ENCODE measurements at regions not wholly inside any gene's neighbourhood (a gene's known extent, or its start where the extent isn't known, plus 50 kb on each side); places are given as distances from the start of the nearest gene placed in this dataset.

DNA sequence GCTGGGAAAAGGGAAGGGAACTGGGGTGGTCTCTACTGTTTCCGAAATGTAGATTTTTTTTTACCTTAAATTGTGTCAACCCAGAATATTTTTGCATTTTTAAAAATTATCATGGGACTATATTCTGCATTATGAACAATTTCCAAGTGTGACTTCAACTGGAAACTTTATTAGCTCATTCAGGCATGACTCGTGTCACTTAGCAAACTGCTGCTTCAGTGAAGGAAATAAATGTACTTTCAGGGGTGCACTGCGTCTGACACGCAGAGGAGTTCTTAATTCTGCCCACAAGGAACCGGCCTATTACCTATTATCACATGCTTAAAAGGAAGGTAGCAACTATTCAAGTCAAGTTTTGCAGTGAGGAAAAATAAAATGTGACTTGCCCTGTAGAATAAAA, 291.3 kb upstream of the PRDM1 start:
- POLR2A ChIA-PET, result interaction anchor here (0.7 kb wide), 1 partner anchor 319 kb away, joined by 4 read pairs; no protein-coding TSS in a partner anchor
- H3K27ac Mint-ChIP-seq, result no peak overlapping the region
- no peak overlapping the region for H3K4me3 Mint-ChIP-seq
- H3K4me1 Mint-ChIP-seq, result peaks cover 26% of the 10 kb centered on the region
- H3K27me3 Mint-ChIP-seq, result peaks cover 6% of the 10 kb centered on the region
- peaks cover under 1% of the 10 kb centered on the region for H3K36me3 Mint-ChIP-seq
- no peak for DNase-seq
- no peaks in the 10 kb centered on the region for H3K9me3 Mint-ChIP-seq
- no peak for ATAC-seq (ENCODE audit: low read depth)

DNA sequence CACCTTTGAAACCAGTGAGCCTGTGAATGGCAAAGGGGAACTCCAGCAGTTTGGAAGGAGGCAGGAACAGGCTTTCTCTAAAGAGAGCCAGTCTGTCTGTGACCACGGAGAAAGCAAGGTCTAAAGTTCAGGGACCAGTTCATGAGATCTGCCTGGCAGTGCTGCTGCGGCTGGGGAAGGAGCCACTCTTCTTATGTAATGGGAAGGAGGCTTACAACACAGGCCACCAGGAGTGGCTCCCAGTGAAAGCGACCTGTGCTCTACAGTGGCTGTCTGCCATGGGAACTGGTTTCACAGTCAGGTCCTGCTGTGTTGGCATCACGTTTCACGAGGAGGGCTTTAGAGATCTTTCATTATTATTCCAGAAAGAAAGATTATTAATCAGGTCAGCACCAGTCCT, 291.9 kb upstream of the PRDM1 start:
- Mint-ChIP-seq H3K4me1 (peaks cover 26% of the 10 kb centered on the region), H3K36me3 (no peaks in the 10 kb centered on the region), H3K4me3 (no peak overlapping the region), H3K27ac (no peak overlapping the region), H3K9me3 (no peaks in the 10 kb centered on the region), H3K27me3 (peaks cover 6% of the 10 kb centered on the region)
- ATAC-seq (ENCODE audit: low read depth) (no peak), DNase-seq (no peak)
- POLR2A ChIA-PET, result interaction anchor here (0.7 kb wide), 1 partner anchor 320 kb away, joined by 4 read pairs; no protein-coding TSS in a partner anchor

DNA sequence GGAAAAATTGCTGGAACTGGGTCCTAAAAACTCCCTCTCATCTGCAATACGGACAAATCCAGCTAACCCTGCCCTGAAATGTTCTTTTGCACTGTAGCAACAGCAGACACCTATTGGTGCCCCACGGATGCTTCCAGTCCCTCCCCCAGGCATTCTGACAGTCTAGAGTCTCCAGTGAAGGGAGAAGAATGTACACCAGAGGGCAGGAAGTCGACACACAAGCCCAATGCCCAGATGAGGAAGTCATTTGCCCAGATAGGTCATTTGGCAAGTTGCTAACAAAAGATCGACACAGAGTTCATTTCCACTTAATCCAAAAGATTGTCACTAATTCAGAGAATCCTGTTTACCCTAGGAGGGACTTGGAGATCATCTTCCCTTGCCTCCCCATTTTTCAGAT, 293.0 kb upstream of the PRDM1 start:
- DNase-seq (no peak), ATAC-seq (ENCODE audit: low read depth) (peak; percentile 70)
- POLR2A ChIA-PET, result no interaction called here
- peaks cover 22% of the 10 kb centered on the region for H3K4me1 Mint-ChIP-seq
- H3K27me3 Mint-ChIP-seq, result peaks cover 6% of the 10 kb centered on the region
- no peaks in the 10 kb centered on the region for H3K9me3 Mint-ChIP-seq
- H3K36me3 Mint-ChIP-seq, result no peaks in the 10 kb centered on the region
- H3K27ac Mint-ChIP-seq, result peak overlapping the region; percentile 57
- H3K4me3 Mint-ChIP-seq, result no peak overlapping the region

DNA sequence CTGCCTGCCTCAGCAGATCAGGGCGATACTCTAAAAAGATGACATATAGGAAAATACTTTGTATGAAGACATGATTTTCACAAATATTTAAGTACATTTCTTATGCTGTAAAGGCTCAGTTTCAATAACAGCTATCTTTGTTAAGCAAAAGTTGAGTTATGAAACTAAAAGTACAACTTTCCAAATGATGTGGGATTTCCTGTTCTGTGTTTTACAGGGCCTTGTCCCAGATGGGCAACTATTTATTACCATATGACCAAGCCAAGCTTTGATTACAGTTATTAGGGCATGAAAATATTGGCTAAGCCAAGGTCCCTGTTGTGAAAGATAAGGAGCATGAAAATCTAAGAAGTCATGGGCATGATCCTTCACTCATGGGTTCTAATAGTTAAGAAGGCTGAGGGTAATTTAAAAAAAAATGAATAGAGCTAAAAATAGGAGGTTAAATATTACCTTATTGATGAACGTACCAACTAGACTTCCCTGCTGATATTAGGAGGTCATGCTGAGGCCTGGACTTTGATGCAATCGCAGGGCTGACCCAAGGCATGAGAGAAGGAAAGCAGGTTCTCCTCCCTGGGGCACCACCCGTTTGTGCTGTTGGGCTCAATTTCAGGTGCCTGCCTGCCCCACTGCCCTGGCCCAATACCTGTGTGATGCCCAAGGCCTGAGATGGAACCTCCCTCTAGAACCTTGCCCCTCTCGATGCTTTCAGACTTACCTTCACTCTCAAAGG, 294.4 kb upstream of the PRDM1 start:
- ATAC-seq (ENCODE audit: low read depth), result no peak
- Mint-ChIP-seq H3K9me3 (no peaks in the 10 kb centered on the region), H3K27ac (no peak overlapping the region), H3K27me3 (peaks cover 3% of the 10 kb centered on the region), H3K4me1 (peaks cover 26% of the 10 kb centered on the region), H3K4me3 (no peak overlapping the region), H3K36me3 (peaks cover 3% of the 10 kb centered on the region)
- POLR2A ChIA-PET, result no interaction called here
- no peak for DNase-seq

DNA sequence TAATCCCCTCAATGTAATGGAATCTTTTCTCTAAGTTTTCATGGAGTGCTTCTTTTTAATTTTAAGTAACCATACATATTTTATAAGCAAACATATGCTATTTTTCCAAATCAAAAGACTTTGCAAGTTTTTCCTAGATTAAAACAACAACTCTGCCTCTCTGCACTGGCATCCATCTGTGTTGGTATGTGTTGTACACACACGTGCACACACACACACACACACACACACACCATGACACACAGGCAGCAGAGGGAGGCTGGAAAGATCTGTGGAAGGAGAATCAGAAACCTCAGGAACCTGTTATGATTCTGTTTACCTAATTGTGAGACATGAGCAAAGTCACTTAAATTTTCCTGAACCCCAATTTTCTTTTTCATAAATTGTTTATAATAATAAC, 295.0 kb upstream of the PRDM1 start:
- no peak overlapping the region for H3K4me3 Mint-ChIP-seq
- H3K9me3 Mint-ChIP-seq, result no peaks in the 10 kb centered on the region
- peaks cover 26% of the 10 kb centered on the region for H3K4me1 Mint-ChIP-seq
- DNase-seq (no peak), ATAC-seq (ENCODE audit: low read depth) (no peak)
- H3K27me3 Mint-ChIP-seq, result peaks cover 3% of the 10 kb centered on the region
- peak overlapping the region; percentile 45 for H3K27ac Mint-ChIP-seq
- POLR2A ChIA-PET, result no interaction called here
- peaks cover 3% of the 10 kb centered on the region for H3K36me3 Mint-ChIP-seq

DNA sequence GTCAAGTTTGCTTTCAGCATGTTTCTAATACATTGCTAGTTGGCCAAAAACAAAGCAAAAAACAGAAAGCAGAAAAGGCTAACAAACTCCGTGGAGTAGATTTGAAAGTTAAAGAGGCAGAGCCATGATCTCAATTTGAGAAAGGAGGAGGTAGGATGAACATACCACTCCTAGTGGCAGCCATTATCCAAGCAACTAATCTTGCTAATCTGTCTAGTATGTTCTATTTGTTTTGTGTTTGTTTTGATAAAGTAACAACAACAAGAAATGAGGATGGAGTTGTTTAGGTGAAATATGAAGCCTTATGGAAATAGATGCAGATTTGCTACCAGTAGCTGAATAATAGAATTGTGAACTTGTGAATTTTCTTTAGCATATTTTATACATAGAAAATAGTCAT, 295.5 kb upstream of the PRDM1 start:
- ATAC-seq (ENCODE audit: low read depth), result no peak
- POLR2A ChIA-PET, result no interaction called here
- H3K27me3 Mint-ChIP-seq, result peaks cover 3% of the 10 kb centered on the region
- H3K27ac Mint-ChIP-seq, result no peak overlapping the region
- DNase-seq, result no peak
- peaks cover 3% of the 10 kb centered on the region for H3K36me3 Mint-ChIP-seq
- no peaks in the 10 kb centered on the region for H3K9me3 Mint-ChIP-seq
- no peak overlapping the region for H3K4me3 Mint-ChIP-seq
- H3K4me1 Mint-ChIP-seq, result peaks cover 28% of the 10 kb centered on the region

DNA sequence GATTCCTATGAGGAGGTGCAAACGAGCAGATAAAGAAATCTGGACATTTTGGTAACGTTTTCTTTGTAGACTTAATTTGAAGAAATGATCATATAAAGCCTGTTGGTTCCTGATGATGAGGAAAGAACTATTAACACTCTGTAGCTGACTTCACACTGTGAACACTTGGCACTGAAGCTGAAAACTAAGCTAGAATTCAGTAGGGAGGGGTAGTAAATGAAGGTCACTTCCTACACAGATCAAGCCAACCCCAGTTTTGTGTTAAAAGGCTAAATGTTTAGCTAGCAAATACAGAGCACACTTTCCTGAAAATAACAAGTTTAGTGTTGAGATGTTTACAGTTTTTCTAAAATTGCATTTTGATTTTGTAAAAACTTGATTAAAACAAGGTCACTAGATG, 296.2 kb upstream of the PRDM1 start:
- POLR2A ChIA-PET, result no interaction called here
- Mint-ChIP-seq H3K27me3 (peaks cover 3% of the 10 kb centered on the region), H3K9me3 (no peaks in the 10 kb centered on the region), H3K27ac (no peak overlapping the region), H3K36me3 (peaks cover 3% of the 10 kb centered on the region), H3K4me3 (no peak overlapping the region), H3K4me1 (peaks cover 32% of the 10 kb centered on the region)
- no peak for DNase-seq
- no peak for ATAC-seq (ENCODE audit: low read depth)

DNA sequence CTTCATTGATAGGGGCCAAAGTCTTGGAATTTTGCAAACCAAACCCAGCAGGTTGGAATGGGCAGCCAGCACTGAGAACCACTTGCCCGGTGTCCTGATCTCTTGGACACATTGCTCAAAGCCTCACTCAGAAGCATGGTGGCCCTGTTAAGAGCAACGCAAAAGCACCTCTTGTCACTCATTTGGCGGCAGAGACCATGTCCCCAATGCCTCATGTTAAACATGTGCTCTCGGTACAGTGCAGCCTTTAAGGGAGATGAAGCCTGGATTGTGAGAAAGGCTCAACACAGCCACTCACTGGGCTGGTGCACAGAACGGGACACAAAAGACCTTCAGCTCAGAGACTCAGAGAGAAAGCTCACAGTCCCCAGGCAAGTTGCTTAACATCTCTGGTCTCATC, 298.4 kb upstream of the PRDM1 start:
- H3K4me3 Mint-ChIP-seq, result no peak overlapping the region

DNA sequence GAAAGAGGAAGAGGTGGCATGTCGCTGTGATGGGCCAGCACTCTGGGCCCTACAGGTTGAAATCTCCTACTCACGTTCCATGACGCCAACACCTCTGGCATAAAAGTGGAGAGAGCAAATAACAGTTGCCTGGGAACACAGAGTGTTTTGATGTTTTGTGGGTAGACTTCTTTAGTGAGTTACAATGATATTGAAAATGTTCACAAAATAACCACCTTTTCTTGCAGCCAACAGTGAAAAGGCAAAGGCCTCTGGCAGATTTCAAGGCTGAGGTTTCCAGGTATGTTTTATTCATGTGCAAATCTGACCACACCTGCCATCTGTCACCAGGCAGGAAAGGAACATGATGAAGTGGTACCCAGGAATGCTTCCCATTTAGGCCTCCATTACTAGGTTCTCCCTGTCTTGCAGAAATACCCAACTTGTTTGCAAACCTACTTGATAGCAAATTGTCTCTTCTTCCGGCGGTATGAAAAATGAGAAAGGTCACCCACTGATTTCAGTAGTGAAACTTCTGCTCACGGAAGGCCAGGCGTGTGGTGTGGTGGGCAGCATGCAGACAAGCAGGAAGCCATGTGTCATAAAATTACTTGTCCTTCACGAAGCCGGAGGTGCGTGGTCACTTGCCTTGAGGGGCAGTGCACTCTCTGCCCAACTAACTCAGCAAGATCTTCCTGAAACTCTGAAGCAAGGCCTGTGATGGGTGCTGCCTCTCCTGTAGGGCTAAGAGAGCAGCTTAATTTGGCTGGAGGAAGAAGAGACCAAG, 299.1 kb upstream of the PRDM1 start:
- ATAC-seq (ENCODE audit: low read depth), result peak; percentile 39
- peaks cover 28% of the 10 kb centered on the region for H3K4me1 Mint-ChIP-seq

More for the DNA sequence above, 298.4 kb upstream of the PRDM1 start:
- Mint-ChIP-seq H3K4me1 (peaks cover 25% of the 10 kb centered on the region), H3K27me3 (no peaks in the 10 kb centered on the region), H3K27ac (no peak overlapping the region), H3K9me3 (no peaks in the 10 kb centered on the region), H3K36me3 (peaks cover 3% of the 10 kb centered on the region)
- DNase-seq, result no peak
- POLR2A ChIA-PET, result no interaction called here
- no peak for ATAC-seq (ENCODE audit: low read depth)

DNA sequence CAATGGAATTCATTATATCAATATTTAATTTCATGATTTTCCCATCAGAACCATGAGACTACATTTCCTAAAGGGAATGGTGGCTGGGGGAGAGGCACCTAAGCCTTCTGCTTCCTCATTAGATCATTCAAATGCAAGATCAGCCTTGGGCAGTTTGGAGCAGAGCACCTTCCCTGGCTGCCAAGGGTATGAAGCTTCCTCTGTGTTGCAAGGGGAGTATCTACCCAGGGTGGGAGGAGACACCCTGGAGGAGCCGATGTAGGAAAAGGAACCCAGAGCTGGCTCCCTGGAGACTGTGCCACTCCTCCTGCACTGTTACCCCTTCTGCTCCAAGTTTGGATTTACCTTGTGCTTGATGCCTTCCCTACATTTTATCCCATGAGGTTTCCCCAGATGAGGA, 299.7 kb upstream of the PRDM1 start:
- Mint-ChIP-seq H3K4me1 (peaks cover 26% of the 10 kb centered on the region), H3K27ac (no peak overlapping the region), H3K4me3 (no peak overlapping the region), H3K27me3 (no peaks in the 10 kb centered on the region), H3K9me3 (no peaks in the 10 kb centered on the region), H3K36me3 (peaks cover 5% of the 10 kb centered on the region)
- no peak for ATAC-seq (ENCODE audit: low read depth)
- POLR2A ChIA-PET, result no interaction called here
- no peak for DNase-seq

More for the DNA sequence above, 299.1 kb upstream of the PRDM1 start:
- Mint-ChIP-seq H3K27ac (peak overlapping the region; percentile 52), H3K36me3 (peaks cover 5% of the 10 kb centered on the region), H3K27me3 (no peaks in the 10 kb centered on the region), H3K4me3 (no peak overlapping the region), H3K9me3 (no peaks in the 10 kb centered on the region)
- POLR2A ChIA-PET, result no interaction called here
- DNase-seq, result no peak

DNA sequence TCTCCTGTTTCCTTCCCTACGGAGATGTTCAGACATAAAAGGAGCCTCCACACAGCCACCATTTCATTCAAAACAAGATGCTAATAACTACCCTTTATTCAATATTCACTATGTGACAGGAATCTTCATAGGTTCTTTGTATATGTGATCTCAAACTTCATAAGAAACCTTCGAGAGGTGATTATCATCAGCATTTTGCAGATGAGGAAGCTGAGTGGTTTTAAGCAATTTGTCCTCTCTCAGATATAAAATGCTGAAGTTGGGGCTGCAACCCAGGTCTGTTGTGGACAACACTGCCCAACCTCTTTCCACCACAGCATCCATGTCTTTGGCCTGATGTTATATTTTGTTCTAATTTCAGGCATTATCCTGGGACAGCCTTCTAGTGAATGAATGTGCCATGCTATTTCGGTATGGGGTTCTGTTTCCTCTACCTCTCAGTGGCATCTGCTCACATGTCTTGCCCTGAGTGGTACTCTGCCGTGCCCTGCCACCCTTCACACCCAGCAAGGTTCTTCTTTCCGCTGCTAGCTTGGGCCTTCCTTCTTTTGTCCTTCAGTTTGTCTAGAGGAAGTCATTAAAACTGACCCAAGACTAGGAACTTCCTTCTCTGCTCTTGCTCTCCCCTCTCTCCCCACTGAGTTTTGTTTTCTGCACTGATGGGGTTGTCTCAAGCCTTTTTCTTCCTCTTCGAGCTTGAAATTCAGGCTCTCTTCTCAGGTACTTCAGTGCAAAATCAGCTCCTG, 300.9 kb upstream of the PRDM1 start:
- POLR2A ChIA-PET, result no interaction called here
- no peak overlapping the region for H3K27ac Mint-ChIP-seq
- H3K4me1 Mint-ChIP-seq, result peaks cover 23% of the 10 kb centered on the region
- peaks cover 3% of the 10 kb centered on the region for H3K9me3 Mint-ChIP-seq
- no peak for DNase-seq
- no peaks in the 10 kb centered on the region for H3K27me3 Mint-ChIP-seq
- peaks cover 5% of the 10 kb centered on the region for H3K36me3 Mint-ChIP-seq
- no peak overlapping the region for H3K4me3 Mint-ChIP-seq
- no peak for ATAC-seq (ENCODE audit: low read depth)

DNA sequence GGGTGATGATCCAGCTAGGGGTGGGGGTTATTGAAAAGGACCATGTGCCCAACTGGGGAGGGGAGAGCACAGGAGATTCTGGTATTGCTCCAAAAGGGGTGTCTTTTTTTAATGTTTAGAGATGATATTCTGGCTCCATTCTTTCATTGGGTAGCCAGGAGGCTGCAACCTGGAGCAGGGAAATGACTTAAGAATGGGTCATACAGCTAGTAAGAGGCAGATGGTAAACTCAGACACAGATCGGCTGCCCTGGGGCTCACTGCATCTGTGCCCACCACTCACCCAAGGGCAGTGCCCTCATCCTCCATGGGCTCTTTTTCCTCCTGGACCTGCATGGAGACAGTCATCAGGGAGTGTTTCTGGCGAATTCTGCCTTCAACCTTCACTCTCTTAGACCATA, 302.0 kb upstream of the PRDM1 start:
- Mint-ChIP-seq H3K4me1 (peaks cover 24% of the 10 kb centered on the region), H3K4me3 (no peak overlapping the region), H3K27me3 (no peaks in the 10 kb centered on the region), H3K27ac (no peak overlapping the region), H3K9me3 (peaks cover 4% of the 10 kb centered on the region), H3K36me3 (peaks cover 5% of the 10 kb centered on the region)
- DNase-seq (no peak), ATAC-seq (ENCODE audit: low read depth) (no peak)
- POLR2A ChIA-PET, result no interaction called here

DNA sequence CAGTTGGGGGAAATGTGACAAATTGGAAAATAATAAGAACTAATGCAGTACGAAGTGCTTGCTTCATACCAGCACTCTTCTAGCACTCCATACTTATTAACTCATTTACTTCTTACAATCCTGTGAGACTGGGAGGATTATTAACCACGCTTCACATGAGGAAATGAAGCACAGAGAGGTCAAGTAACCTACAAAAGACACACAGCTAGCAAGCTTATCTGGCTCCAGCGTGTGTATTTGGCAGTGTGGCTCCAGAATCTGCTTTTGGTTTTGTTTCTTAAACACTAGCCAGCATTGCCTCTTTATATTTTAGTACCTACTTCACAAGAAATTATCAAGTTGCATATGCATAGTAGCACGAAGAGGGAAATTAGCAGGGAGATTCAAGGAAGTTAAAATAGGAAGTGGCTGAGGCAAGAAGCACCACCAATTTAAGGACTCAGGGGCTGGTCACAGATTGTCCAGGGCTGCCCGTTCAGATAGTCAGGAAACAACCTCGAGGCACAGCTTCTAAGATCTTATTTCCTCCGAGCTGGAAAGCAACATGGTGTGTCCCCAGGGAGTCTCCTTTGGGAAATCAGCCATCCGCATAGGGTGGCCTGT, 302.7 kb upstream of the PRDM1 start:
- H3K27ac Mint-ChIP-seq, result no peak overlapping the region
- H3K4me3 Mint-ChIP-seq, result no peak overlapping the region
- POLR2A ChIA-PET, result no interaction called here
- H3K9me3 Mint-ChIP-seq, result peaks cover 4% of the 10 kb centered on the region
- DNase-seq (no peak), ATAC-seq (ENCODE audit: low read depth) (no peak)
- H3K36me3 Mint-ChIP-seq, result peaks cover 5% of the 10 kb centered on the region
- H3K4me1 Mint-ChIP-seq, result peaks cover 24% of the 10 kb centered on the region
- H3K27me3 Mint-ChIP-seq, result no peaks in the 10 kb centered on the region
